Ishikawa (cell line): ENCODE measurements at regions not wholly inside any gene's neighbourhood (a gene's known extent, or its start where the extent isn't known, plus 50 kb on each side); places are given as distances from the start of the nearest gene placed in this dataset.

Experiments used
- EGR1 ChIP-seq: IDR thresholded peaks from 2 replicates; pipeline ENCODE4 v1.6.1; 2012
- EP300 ChIP-seq: IDR thresholded peaks from 2 replicates; pipeline ENCODE4 v1.6.1; 2012; ENCODE audit warnings: borderline replicate concordance
- RAD21 ChIP-seq: IDR thresholded peaks from 2 replicates; pipeline ENCODE4 v1.6.1; 2012; ENCODE audit warnings: low read depth
- TAF1 ChIP-seq: IDR thresholded peaks from 2 replicates; pipeline ENCODE4 v1.6.1; 2012; ENCODE audit warnings: low read depth, mild to moderate bottlenecking
- YY1 ChIP-seq: IDR thresholded peaks from 2 replicates; pipeline ENCODE4 v1.6.1; 2012; ENCODE audit warnings: low read depth
- TF ChIP-seq, protein P1 (sequence below): IDR thresholded peaks from 2 replicates; pipeline ENCODE4 v1.6.1; 2012
- TF ChIP-seq, protein P2 (sequence below): IDR thresholded peaks from 2 replicates; pipeline ENCODE4 v1.6.1; 2012; ENCODE audit warnings: low read depth, mild to moderate bottlenecking

- TF ChIP-seq, protein P1, sequence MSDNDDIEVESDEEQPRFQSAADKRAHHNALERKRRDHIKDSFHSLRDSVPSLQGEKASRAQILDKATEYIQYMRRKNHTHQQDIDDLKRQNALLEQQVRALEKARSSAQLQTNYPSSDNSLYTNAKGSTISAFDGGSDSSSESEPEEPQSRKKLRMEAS: no peak
- TF ChIP-seq EP300 (no peak), RAD21 (no peak), EGR1 (no peak), YY1 (no peak), TAF1 (no peak)
- TF ChIP-seq, protein P2, sequence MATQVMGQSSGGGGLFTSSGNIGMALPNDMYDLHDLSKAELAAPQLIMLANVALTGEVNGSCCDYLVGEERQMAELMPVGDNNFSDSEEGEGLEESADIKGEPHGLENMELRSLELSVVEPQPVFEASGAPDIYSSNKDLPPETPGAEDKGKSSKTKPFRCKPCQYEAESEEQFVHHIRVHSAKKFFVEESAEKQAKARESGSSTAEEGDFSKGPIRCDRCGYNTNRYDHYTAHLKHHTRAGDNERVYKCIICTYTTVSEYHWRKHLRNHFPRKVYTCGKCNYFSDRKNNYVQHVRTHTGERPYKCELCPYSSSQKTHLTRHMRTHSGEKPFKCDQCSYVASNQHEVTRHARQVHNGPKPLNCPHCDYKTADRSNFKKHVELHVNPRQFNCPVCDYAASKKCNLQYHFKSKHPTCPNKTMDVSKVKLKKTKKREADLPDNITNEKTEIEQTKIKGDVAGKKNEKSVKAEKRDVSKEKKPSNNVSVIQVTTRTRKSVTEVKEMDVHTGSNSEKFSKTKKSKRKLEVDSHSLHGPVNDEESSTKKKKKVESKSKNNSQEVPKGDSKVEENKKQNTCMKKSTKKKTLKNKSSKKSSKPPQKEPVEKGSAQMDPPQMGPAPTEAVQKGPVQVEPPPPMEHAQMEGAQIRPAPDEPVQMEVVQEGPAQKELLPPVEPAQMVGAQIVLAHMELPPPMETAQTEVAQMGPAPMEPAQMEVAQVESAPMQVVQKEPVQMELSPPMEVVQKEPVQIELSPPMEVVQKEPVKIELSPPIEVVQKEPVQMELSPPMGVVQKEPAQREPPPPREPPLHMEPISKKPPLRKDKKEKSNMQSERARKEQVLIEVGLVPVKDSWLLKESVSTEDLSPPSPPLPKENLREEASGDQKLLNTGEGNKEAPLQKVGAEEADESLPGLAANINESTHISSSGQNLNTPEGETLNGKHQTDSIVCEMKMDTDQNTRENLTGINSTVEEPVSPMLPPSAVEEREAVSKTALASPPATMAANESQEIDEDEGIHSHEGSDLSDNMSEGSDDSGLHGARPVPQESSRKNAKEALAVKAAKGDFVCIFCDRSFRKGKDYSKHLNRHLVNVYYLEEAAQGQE: no peak
Measured at GRCh38 chr10:55870186-55870585, 490.9 kb downstream of the ZWINT start.
